Pancreas (tissue), 10 donors: ENCODE measurements at regions not wholly inside any gene's neighbourhood (a gene's known extent, or its start where the extent isn't known, plus 50 kb on each side); places are given as distances from the start of the nearest gene placed in this dataset.
"Not testable (repeated sequence)": the region's sequence is repeated elsewhere in the genome, so short reads cannot be mapped to it uniquely, and the experiment has no call there.

Experiments used
- ATAC-seq, 4 donors: fragments of 200-7000 bp; cut with Tn5 transposase; one replicate each; pipeline versions ENCODE4 v1.8.0 to v1.9.1; 2020; ENCODE audit warnings: mild to moderate bottlenecking in 4 of 4, moderate library complexity in 4 of 4
- DNase-seq, 6 donors: peaks; one replicate each; pipeline ENCODE4 v3.0.0-alpha.2; 2020
- FAIRE-seq: peaks from 2 replicates; lab custom pipeline; 2012; peaks lifted over from hg19 to GRCh38; lab: Jason Lieb, UNC
- H3K27ac ChIP-seq, 4 donors: fragments of 200-600 bp; sonication (generic); 1 replicate in 3 of 4; 2 replicates in 1 of 4; pipeline versions ENCODE4 v1.5.0 to v1.8.0; 2020
- H3K27me3 ChIP-seq, 4 donors: fragments of 200-600 bp; one replicate each; pipeline ENCODE4 v1.8.0; 2021
- H3K36me3 ChIP-seq, 3 donors: fragments of 200-600 bp; sonication (generic) in 1 of 3; one replicate each; pipeline versions ENCODE4 v1.5.0 to v1.8.0; 2020 to 2021
- H3K4me1 ChIP-seq, 3 donors: fragments of 200-600 bp; one replicate each; pipeline ENCODE4 v1.8.0; 2021
- H3K4me3 ChIP-seq, 4 donors: fragments of 200-600 bp; sonication (generic) in 2 of 4; one replicate each; pipeline versions ENCODE4 v1.5.0 to v1.8.0; 2020 to 2021
- H3K9me3 ChIP-seq, 4 donors: fragments of 200-600 bp; one replicate each; pipeline ENCODE4 v1.8.0; 2021
- WGBS, 2 donors: extraction: QIAGEN DNeasy Blood & Tissue Kit; methylation state at CpG; one replicate each; pipeline ENCODE4 v1.1.7; 2013; 5-methylcytosine and 5-hydroxymethylcytosine counted together
- intact Hi-C, 3 donors: fragments of 100-400 bp; cut with DNase I; formaldehyde crosslinking; loops; one replicate each; pipeline versions ENCODE4 v1.11.1 to v1.14.2; 2022
- TF ChIP-seq, protein P1 (sequence below), 4 donors: fragments of 200-600 bp; sonication (generic) in 3 of 4; IDR thresholded peaks; one replicate each; pipeline versions ENCODE4 v1.5.0 to v1.8.0; 2021; ENCODE audit warnings: antibody characterized with exemption in 4 of 4
- donor health status: healthy with polysubstance abuse.
- donor health status: DM: no; HTN: no; CAD: no; lungs with moderate emphysema.
- donor health status: DM: no; HTN: no; CAD: no.
- donor health status: control.
- donor health status: control.
- donor health status: Bipolar disorder and iron deficiency.
- donor health status: DM: yes; HTN: yes; CAD: no.
- donor health status: DM: no; HTN: no; CAD: no.
- donor health status: DM: no; HTN: no; CAD: no.
- donor health status: DM: yes; HTN: yes; CAD: no.

DNA sequence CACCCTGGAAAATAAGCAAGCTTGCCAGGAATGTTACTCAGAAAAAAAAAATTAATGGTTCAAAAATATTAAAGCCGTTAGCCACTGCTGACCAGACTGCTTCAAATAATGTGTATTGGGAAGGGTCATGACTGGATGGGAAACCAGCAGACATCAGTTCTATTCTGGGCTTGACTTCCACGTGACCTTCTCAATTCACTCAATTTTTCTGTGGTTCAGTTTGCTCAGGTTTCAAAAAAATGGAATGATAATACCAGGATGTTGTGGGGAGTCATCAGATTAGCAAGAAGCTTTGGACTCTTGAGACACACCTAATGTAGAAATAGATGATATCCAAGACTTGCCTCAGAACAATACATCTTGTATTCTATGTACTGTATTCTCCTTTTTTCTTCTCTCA, 541.9 kb upstream of the BOD1L1 start:
- Histone ChIP-seq H3K4me1 (peaks cover 0 to 6% (median 6%) of the 10 kb centered on the region in 3 donors), H3K9me3 (no peaks in the 10 kb centered on the region), H3K36me3 (no peaks in the 10 kb centered on the region), H3K27ac (no peak overlapping the region), H3K27me3 (no peaks in the 10 kb centered on the region), H3K4me3 (no peak overlapping the region)
- DNase-seq (no peak), ATAC-seq (no peak), FAIRE-seq (no peak)
- WGBS, 2 donors, result 34 to 39% methylated on average over 2 of the region's 2 CpGs
- intact Hi-C loops, result no loop called here
- TF ChIP-seq, protein P1, sequence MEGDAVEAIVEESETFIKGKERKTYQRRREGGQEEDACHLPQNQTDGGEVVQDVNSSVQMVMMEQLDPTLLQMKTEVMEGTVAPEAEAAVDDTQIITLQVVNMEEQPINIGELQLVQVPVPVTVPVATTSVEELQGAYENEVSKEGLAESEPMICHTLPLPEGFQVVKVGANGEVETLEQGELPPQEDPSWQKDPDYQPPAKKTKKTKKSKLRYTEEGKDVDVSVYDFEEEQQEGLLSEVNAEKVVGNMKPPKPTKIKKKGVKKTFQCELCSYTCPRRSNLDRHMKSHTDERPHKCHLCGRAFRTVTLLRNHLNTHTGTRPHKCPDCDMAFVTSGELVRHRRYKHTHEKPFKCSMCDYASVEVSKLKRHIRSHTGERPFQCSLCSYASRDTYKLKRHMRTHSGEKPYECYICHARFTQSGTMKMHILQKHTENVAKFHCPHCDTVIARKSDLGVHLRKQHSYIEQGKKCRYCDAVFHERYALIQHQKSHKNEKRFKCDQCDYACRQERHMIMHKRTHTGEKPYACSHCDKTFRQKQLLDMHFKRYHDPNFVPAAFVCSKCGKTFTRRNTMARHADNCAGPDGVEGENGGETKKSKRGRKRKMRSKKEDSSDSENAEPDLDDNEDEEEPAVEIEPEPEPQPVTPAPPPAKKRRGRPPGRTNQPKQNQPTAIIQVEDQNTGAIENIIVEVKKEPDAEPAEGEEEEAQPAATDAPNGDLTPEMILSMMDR (IDR thresholded peaks at IDR 0.05), result no peak

- H3K4me3 ChIP-seq, intact Hi-C loops, H3K9me3 ChIP-seq, H3K4me1 ChIP-seq, H3K36me3 ChIP-seq, H3K27ac ChIP-seq, DNase-seq, H3K27me3 ChIP-seq, ATAC-seq, FAIRE-seq: not testable (repeated sequence)
- 84 to 88% methylated on average over 6 of the region's 6 CpGs for WGBS, 2 donors
These were observed 542.4 kb upstream of the BOD1L1 start for GRCh38 chr4:14169940-14170339.

DNA sequence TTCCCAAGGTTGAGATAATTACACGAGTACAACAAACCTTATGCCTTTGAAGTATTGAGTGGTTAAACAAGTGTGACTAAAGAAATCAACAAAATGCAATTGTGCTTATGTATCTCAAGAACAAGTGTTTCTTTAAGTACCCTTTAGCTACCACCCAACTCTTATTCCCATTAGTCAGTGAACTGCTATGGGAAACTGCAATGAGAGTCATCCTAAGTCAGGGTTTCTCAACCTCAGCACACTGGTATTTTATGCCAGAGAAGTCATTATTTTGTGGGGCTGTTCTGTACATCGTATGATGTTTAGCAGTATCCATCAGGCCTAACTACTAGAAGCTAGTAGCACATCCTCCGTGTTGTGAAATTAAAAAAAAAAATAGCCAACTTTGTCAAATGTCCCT, 549.1 kb upstream of the BOD1L1 start:
- ATAC-seq, result no peak
- no peaks in the 10 kb centered on the region for H3K27me3 ChIP-seq
- H3K4me3 ChIP-seq, result no peak overlapping the region
- H3K9me3 ChIP-seq, result no peaks in the 10 kb centered on the region
- H3K27ac ChIP-seq, result no peak overlapping the region
- intact Hi-C loops, result no loop called here
- peaks cover 6 to 39% (median 16%) of the 10 kb centered on the region in 3 donors for H3K4me1 ChIP-seq
- no peak for DNase-seq
- H3K36me3 ChIP-seq, result no peaks in the 10 kb centered on the region
- TF ChIP-seq, protein P1 (IDR thresholded peaks at IDR 0.05), result no peak
- no peak for FAIRE-seq
- 85 to 89% methylated on average over 3 of the region's 3 CpGs for WGBS, 2 donors

- no peaks in the 10 kb centered on the region for H3K9me3 ChIP-seq
- FAIRE-seq, result no peak
- intact Hi-C loops, result no loop called here
- WGBS, 2 donors, result 92 to 93% methylated on average over 3 of the region's 3 CpGs
- TF ChIP-seq, protein P1 (IDR thresholded peaks at IDR 0.05), result no peak
- H3K4me3 ChIP-seq, result no peak overlapping the region
- DNase-seq, result no peak
- no peaks in the 10 kb centered on the region for H3K27me3 ChIP-seq
- peak overlapping the region in 2 of 4 donors; percentile 1 to 33 for H3K27ac ChIP-seq
- ATAC-seq, result peak in 2 of 4 donors; percentile 5 to 12
- peaks cover 6 to 39% (median 16%) of the 10 kb centered on the region in 3 donors for H3K4me1 ChIP-seq
- H3K36me3 ChIP-seq, result no peaks in the 10 kb centered on the region
These were observed 550.5 kb upstream of the BOD1L1 start for GRCh38 chr4:14177987-14178386.

GRCh38 chr4:14178421-14178820, 550.9 kb upstream of the BOD1L1 start:
- no peak for FAIRE-seq
- peak in 3 of 4 donors; percentile 12 to 63 (median 27) for ATAC-seq
- no peak for DNase-seq
- peaks cover 6 to 39% (median 16%) of the 10 kb centered on the region in 3 donors for H3K4me1 ChIP-seq
- H3K27ac ChIP-seq, result peak overlapping the region in 2 of 4 donors; percentile 13 to 33
- intact Hi-C loops, result no loop called here
- H3K27me3 ChIP-seq, result no peaks in the 10 kb centered on the region
- H3K4me3 ChIP-seq, result no peak overlapping the region
- 33 to 41% methylated on average over 1 of the region's 1 CpG for WGBS, 2 donors
- no peaks in the 10 kb centered on the region for H3K9me3 ChIP-seq
- TF ChIP-seq, protein P1 (IDR thresholded peaks at IDR 0.05), result no peak
- H3K36me3 ChIP-seq, result no peaks in the 10 kb centered on the region
